IPS DF 6.9 (cell line): ENCODE measurements at regions not wholly inside any gene's neighbourhood (a gene's known extent, or its start where the extent isn't known, plus 50 kb on each side); places are given as distances from the start of the nearest gene placed in this dataset.

Source experiments
- DNase-seq: peaks from one replicate; pipeline ENCODE4 v3.0.0-alpha.2; 2013; ENCODE audit warnings: low read depth, low spot score
- H3K27ac ChIP-seq: one replicate; pipeline ENCODE4 v1.5.1; 2013; ENCODE audit warnings: low read length, control low read depth
- H3K27me3 ChIP-seq: 2 replicates; pipeline ENCODE4 v1.6.1; 2013; ENCODE audit warnings: mild to moderate bottlenecking, low read length; ENCODE audit not compliant: control insufficient read depth, insufficient read depth
- H3K36me3 ChIP-seq: 2 replicates; pipeline ENCODE4 v1.6.1; 2013; ENCODE audit warnings: low read length; ENCODE audit not compliant: control insufficient read depth, insufficient read depth
- H3K4me1 ChIP-seq: 2 replicates; pipeline ENCODE4 v1.6.1; 2013; ENCODE audit warnings: low read length; ENCODE audit not compliant: control insufficient read depth, insufficient read depth
- H3K4me3 ChIP-seq: 2 replicates; pipeline ENCODE4 v1.5.1; 2013; ENCODE audit warnings: mild to moderate bottlenecking, low read length
- H3K9me3 ChIP-seq: 2 replicates; pipeline ENCODE4 v1.6.1; 2013; ENCODE audit warnings: low read length, inconsistent platforms; ENCODE audit not compliant: control insufficient read depth, insufficient read depth
- WGBS: extraction: QIAGEN DNeasy Blood & Tissue Kit; methylation state at CpG from one replicate; pipeline ENCODE4 v1.1.7; 2013; ENCODE audit warnings: mixed read lengths, missing lambda C conversion rate; ENCODE audit not compliant: insufficient read length, insufficient coverage; 5-methylcytosine and 5-hydroxymethylcytosine counted together

- Histone ChIP-seq H3K9me3 (no peaks in the 10 kb centered on the region), H3K27me3 (no peaks in the 10 kb centered on the region), H3K27ac (no peak overlapping the region), H3K36me3 (no peaks in the 10 kb centered on the region), H3K4me1 (no peaks in the 10 kb centered on the region), H3K4me3 (no peak overlapping the region)
- no peak for DNase-seq
- WGBS = no CpG with 5 or more reads among the region's 2 CpGs
These were observed 159.7 kb upstream of the ELL2 start for GRCh38 chr5:96121364-96121763.

GRCh38 chr5:96120120-96120519, 158.5 kb upstream of the ELL2 start:
- no peak overlapping the region for H3K4me3 ChIP-seq
- no peaks in the 10 kb centered on the region for H3K9me3 ChIP-seq
- WGBS = no CpG with 5 or more reads among the region's 1 CpG
- no peaks in the 10 kb centered on the region for H3K27me3 ChIP-seq
- H3K36me3 ChIP-seq = no peaks in the 10 kb centered on the region
- no peaks in the 10 kb centered on the region for H3K4me1 ChIP-seq
- H3K27ac ChIP-seq = no peak overlapping the region
- DNase-seq = no peak

GRCh38 chr5:96117771-96118651, 156.4 kb upstream of the ELL2 start:
- WGBS = no CpG with 5 or more reads among the region's 3 CpGs
- Histone ChIP-seq H3K4me1 (no peaks in the 10 kb centered on the region), H3K4me3 (no peak overlapping the region), H3K27me3 (no peaks in the 10 kb centered on the region), H3K9me3 (no peaks in the 10 kb centered on the region), H3K36me3 (no peaks in the 10 kb centered on the region), H3K27ac (no peak overlapping the region)
- DNase-seq = no peak

GRCh38 chr5:96115147-96115807, 153.6 kb upstream of the ELL2 start:
- WGBS = no CpG with 5 or more reads among the region's 1 CpG
- no peak for DNase-seq
- Histone ChIP-seq H3K27me3 (no peaks in the 10 kb centered on the region), H3K4me1 (no peaks in the 10 kb centered on the region), H3K36me3 (no peaks in the 10 kb centered on the region), H3K27ac (no peak overlapping the region), H3K9me3 (no peaks in the 10 kb centered on the region), H3K4me3 (no peak overlapping the region)

- Histone ChIP-seq H3K27ac (no peak overlapping the region), H3K4me1 (no peaks in the 10 kb centered on the region), H3K9me3 (no peaks in the 10 kb centered on the region), H3K4me3 (no peak overlapping the region), H3K36me3 (no peaks in the 10 kb centered on the region), H3K27me3 (no peaks in the 10 kb centered on the region)
- DNase-seq = no peak
- no CpG with 5 or more reads among the region's 2 CpGs for WGBS
These were observed 153.1 kb upstream of the ELL2 start for GRCh38 chr5:96114736-96115135.

- Histone ChIP-seq H3K27me3 (no peaks in the 10 kb centered on the region), H3K27ac (no peak overlapping the region), H3K4me3 (no peak overlapping the region), H3K9me3 (no peaks in the 10 kb centered on the region), H3K36me3 (no peaks in the 10 kb centered on the region), H3K4me1 (no peaks in the 10 kb centered on the region)
- DNase-seq = no peak
- whole genome bisulfite sequencing = no CpG with 5 or more reads among the region's 2 CpGs
These were observed 151.7 kb upstream of the ELL2 start for GRCh38 chr5:96113170-96113939.

GRCh38 chr5:96112703-96113102, 151.1 kb upstream of the ELL2 start:
- no peaks in the 10 kb centered on the region for H3K27me3 ChIP-seq
- no peaks in the 10 kb centered on the region for H3K4me1 ChIP-seq
- H3K9me3 ChIP-seq = no peaks in the 10 kb centered on the region
- WGBS = no CpG with 5 or more reads among the region's 2 CpGs
- no peaks in the 10 kb centered on the region for H3K36me3 ChIP-seq
- H3K27ac ChIP-seq = no peak overlapping the region
- no peak overlapping the region for H3K4me3 ChIP-seq
- no peak for DNase-seq

GRCh38 chr5:96112123-96112670, 150.5 kb upstream of the ELL2 start:
- DNase-seq = no peak
- Histone ChIP-seq H3K9me3 (no peaks in the 10 kb centered on the region), H3K27ac (no peak overlapping the region), H3K4me1 (no peaks in the 10 kb centered on the region), H3K27me3 (no peaks in the 10 kb centered on the region), H3K36me3 (no peaks in the 10 kb centered on the region), H3K4me3 (no peak overlapping the region)
- no CpG with 5 or more reads among the region's 1 CpG for WGBS

- Histone ChIP-seq H3K27ac (no peak overlapping the region), H3K27me3 (no peaks in the 10 kb centered on the region), H3K36me3 (no peaks in the 10 kb centered on the region), H3K4me3 (no peak overlapping the region), H3K4me1 (no peaks in the 10 kb centered on the region), H3K9me3 (no peaks in the 10 kb centered on the region)
- no peak for DNase-seq
- no CpG with 5 or more reads among the region's 3 CpGs for WGBS
These were observed 149.6 kb upstream of the ELL2 start for GRCh38 chr5:96111080-96111756.

GRCh38 chr5:96110300-96110699, 148.6 kb upstream of the ELL2 start:
- DNase-seq = no peak
- Histone ChIP-seq H3K4me1 (no peaks in the 10 kb centered on the region), H3K9me3 (no peaks in the 10 kb centered on the region), H3K27ac (no peak overlapping the region), H3K36me3 (no peaks in the 10 kb centered on the region), H3K4me3 (no peak overlapping the region), H3K27me3 (no peaks in the 10 kb centered on the region)
